Left ventricle myocardium superior (tissue), 1 donor: ENCODE measurements at regions not wholly inside any gene's neighbourhood (a gene's known extent, or its start where the extent isn't known, plus 50 kb on each side); places are given as distances from the start of the nearest gene placed in this dataset. TPM values are rescaled to one million over a fixed set of nuclear protein-coding genes. Genes with fewer than 3 reads are reported as not detected.

Experiments used
- ATAC-seq: fragments of 200-7000 bp; cut with Tn5 transposase; one replicate; pipeline ENCODE4 v1.9.1; 2020; ENCODE audit warnings: mild to moderate bottlenecking, moderate library complexity
- DNase-seq: peaks from one replicate; pipeline ENCODE4 v3.0.0-alpha.2; 2020
- intact Hi-C: fragments of 100-400 bp; cut with micrococcal nuclease; formaldehyde crosslinking; loops from one replicate; pipeline ENCODE4 v1.11.0; 2022
- microRNA-seq: library from miRNA; unstranded; fragments of <30 nt; microRNA quantifications from one replicate; pipeline ENCODE4 v1.2.0, GENCODE V29; 2020; ENCODE audit warnings: borderline number of aligned reads
- donor health status: DM: no; HTN: yes; CAD: no; lungs with severe emphysema.

DNA sequence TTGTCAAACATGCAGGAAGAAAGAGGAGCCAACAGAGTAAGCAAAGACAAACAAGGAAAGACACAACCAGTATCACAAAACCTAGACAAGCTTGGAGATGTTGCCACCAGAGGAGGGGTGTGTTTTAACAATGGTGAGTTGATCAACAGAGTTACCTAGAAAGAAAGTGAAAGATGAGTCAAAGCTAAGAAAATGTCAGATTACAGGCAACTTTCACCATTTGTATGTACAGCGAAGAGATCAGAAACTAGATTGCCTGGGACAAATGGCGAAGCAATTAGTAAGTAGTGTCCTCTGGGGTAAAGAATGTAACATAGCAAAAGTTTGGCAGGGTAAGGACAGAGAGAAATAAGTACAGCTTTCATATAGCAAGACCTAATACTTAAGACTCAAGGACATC is 51.6 kb upstream of the POU3F2 start:
- no peak for DNase-seq
- intact Hi-C loops, result no loop called here
- ATAC-seq, result no peak

DNA sequence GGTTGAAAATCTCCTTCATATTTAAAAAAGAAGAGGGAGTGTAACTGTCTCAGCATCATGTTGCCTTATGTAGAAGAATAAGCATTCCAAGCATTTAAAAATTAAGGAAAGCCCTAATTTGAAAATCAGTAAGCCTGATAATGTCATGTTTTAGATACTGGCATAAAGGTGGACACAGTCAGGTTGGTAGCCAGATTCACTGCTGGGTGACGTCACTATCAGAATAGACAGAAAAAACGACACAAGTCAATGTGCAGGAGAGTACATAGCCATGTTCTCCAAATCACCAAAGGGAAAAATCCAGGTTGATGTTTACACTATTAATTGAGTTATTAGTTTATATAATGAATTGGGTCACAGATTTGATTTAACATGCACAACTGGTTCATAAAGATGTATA is 50.8 kb upstream of the POU3F2 start:
- no peak for DNase-seq
- intact Hi-C loops, result no loop called here
- no peak for ATAC-seq

Small RNAs in the stretch of these regions (microRNA-seq; reads per million reads assigned to microRNA genes)
- gene MIR2113, result not detected
